ENCODE measurements at regions not wholly inside any gene's neighbourhood (a gene's known extent, or its start where the extent isn't known, plus 50 kb on each side); places are given as distances from the start of the nearest gene placed in this dataset.

DNA sequence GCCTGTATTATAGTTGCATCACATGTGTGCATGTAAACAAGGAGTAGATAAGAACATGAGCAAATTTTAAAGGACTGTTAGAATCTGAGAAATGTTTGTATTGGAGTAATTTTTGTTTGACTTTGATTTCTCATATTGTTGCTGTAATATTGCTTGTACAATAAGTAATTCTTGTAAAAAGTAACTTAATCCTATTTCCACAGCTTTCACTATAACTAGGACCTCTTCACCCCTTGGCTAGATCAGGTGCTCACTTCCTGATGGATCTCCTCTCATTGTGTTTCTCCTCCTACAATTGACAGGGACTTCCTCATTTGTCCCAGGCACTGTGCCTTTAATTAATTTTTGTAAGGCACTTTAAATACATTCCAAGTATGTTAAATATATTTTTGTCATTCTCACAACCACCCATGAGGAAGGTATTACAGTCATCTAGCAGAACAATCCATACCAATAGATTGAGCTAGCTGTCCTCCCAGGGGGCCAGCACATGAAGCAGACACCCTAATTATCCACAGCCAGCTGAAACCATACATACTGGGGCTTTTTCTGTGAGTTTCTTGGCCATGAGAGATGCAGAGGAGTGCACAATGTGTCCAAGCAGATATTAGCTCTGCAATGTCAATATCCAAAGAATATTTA lies 359.5 kb upstream of the ACVR2A start:
- no peak for DNase-seq
- H3K36me3 ChIP-seq (ENCODE audit: control insufficient read depth, insufficient read depth, low read length), result no peaks in the 10 kb centered on the region
- no peaks in the 10 kb centered on the region for H3K9me3 ChIP-seq (replicated peaks; ENCODE audit: control insufficient read depth, low read depth, low read length)
- no peak overlapping the region for H3K27ac ChIP-seq (ENCODE audit: low read length)
- H3K4me3 ChIP-seq (ENCODE audit: low read length), result no peak overlapping the region
- no peaks in the 10 kb centered on the region for H3K27me3 ChIP-seq (ENCODE audit: control insufficient read depth, insufficient read depth, low read length)
- H3K4me1 ChIP-seq (ENCODE audit: control insufficient read depth, insufficient read depth, low read length), result peaks cover 15% of the 10 kb centered on the region

DNA sequence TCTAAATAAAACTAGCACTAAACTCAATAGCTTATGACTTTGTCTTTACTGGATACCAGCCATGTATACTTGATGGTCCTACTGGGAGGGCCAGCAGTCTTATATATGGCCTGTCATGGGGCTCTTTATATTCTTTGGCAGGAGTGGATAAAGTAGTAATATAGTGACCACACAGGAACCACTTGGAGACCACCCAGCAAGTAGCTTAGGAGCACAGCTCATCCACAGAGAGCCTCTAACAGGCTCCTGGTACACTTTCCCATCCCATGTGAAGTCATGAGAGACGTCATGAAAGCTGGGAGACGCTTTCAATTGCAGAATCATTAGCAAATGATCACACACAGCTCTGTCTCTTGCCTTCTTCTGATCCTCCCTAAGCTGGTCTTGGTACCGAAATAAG lies 360.9 kb upstream of the ACVR2A start:
- Histone ChIP-seq H3K4me1 (ENCODE audit: control insufficient read depth, insufficient read depth, low read length) (peaks cover 15% of the 10 kb centered on the region), H3K4me3 (ENCODE audit: low read length) (no peak overlapping the region), H3K27ac (ENCODE audit: low read length) (no peak overlapping the region), H3K36me3 (ENCODE audit: control insufficient read depth, insufficient read depth, low read length) (no peaks in the 10 kb centered on the region), H3K27me3 (ENCODE audit: control insufficient read depth, insufficient read depth, low read length) (no peaks in the 10 kb centered on the region), H3K9me3 (replicated peaks; ENCODE audit: control insufficient read depth, low read depth, low read length) (no peaks in the 10 kb centered on the region)
- 45% methylated on average over 3 of the region's 3 CpGs for WGBS (ENCODE audit: insufficient coverage)
- peak; percentile 35 for DNase-seq

- no peak for DNase-seq
- Histone ChIP-seq H3K4me3 (ENCODE audit: low read length) (no peak overlapping the region), H3K27me3 (ENCODE audit: control insufficient read depth, insufficient read depth, low read length) (no peaks in the 10 kb centered on the region), H3K27ac (ENCODE audit: low read length) (no peak overlapping the region), H3K36me3 (ENCODE audit: control insufficient read depth, insufficient read depth, low read length) (no peaks in the 10 kb centered on the region), H3K9me3 (replicated peaks; ENCODE audit: control insufficient read depth, low read depth, low read length) (no peaks in the 10 kb centered on the region), H3K4me1 (ENCODE audit: control insufficient read depth, insufficient read depth, low read length) (peaks cover 12% of the 10 kb centered on the region)
- WGBS (ENCODE audit: insufficient coverage), result 33% methylated on average over 1 of the region's 3 CpGs
Measured at GRCh38 chr2:147482916-147483669, 361.7 kb upstream of the ACVR2A start.

DNA sequence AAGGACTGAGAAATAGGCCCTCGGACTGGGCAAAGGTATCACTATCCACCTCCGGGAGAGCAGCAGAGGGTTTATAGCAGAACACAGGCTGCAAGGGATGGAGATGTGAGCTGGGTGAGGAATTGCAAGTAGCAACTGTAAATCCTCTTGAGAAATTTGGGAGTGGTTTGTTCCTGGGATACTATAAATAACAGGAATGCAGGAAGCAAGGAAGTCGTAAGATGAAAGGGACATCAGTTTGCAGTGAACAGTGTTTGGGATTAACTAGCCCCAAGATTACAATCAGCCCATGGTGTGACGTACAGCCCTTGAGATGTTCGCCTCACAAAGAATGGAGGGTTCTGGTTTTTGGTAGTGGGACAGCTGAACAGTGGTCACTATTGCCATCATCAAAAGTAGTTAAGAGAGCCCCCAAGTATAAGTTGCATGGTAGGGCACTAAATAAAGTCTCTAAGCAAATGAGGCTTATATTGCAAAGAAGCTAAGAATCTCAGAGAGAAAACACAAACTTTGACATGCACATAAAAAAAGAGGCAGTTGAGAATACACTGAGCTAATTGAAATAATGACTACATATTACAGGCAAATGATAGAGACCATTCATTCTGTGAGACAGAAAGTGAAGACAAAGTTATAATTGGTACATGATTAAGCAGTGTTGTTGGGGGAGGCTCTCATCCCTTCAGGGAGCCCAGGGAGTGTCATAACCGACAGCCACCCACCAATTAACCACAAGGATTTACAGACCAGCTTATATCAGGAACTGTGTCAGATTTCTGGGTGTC lies 362.5 kb upstream of the ACVR2A start:
- H3K4me3 ChIP-seq (ENCODE audit: low read length), result no peak overlapping the region
- H3K4me1 ChIP-seq (ENCODE audit: control insufficient read depth, insufficient read depth, low read length), result peaks cover 9% of the 10 kb centered on the region
- H3K27me3 ChIP-seq (ENCODE audit: control insufficient read depth, insufficient read depth, low read length), result no peaks in the 10 kb centered on the region
- DNase-seq, result no peak
- 37% methylated on average over 2 of the region's 6 CpGs for WGBS (ENCODE audit: insufficient coverage)
- H3K36me3 ChIP-seq (ENCODE audit: control insufficient read depth, insufficient read depth, low read length), result no peaks in the 10 kb centered on the region
- H3K27ac ChIP-seq (ENCODE audit: low read length), result no peak overlapping the region
- no peaks in the 10 kb centered on the region for H3K9me3 ChIP-seq (replicated peaks; ENCODE audit: control insufficient read depth, low read depth, low read length)

GRCh38 chr2:147479358-147479757 lies 365.5 kb upstream of the ACVR2A start:
- no peak overlapping the region for H3K27ac ChIP-seq (ENCODE audit: low read length)
- H3K36me3 ChIP-seq (ENCODE audit: control insufficient read depth, insufficient read depth, low read length), result no peaks in the 10 kb centered on the region
- H3K9me3 ChIP-seq (replicated peaks; ENCODE audit: control insufficient read depth, low read depth, low read length), result no peaks in the 10 kb centered on the region
- H3K4me1 ChIP-seq (ENCODE audit: control insufficient read depth, insufficient read depth, low read length), result peaks cover 6% of the 10 kb centered on the region
- H3K4me3 ChIP-seq (ENCODE audit: low read length), result no peak overlapping the region
- no peak for DNase-seq
- no peaks in the 10 kb centered on the region for H3K27me3 ChIP-seq (ENCODE audit: control insufficient read depth, insufficient read depth, low read length)
- 71% methylated on average over 3 of the region's 4 CpGs for WGBS (ENCODE audit: insufficient coverage)

DNA sequence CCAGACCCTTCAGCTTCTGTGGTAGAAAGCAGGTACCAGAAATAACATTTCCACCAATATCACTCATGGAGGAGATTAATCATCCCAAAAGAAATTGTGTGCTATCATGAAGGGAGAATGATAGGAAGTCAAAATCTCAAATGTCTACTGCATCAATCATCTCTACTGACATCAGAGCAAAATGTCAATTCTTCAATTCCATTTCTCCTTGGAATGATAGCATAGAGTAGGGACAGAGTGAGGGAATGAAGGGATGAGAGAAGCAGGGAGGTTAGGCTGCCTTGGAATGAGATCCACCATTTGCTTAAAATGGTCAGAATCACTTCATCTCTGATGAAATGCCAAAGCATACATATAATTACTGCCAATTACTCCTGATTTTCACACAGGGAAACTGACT lies 371.8 kb upstream of the ACVR2A start:
- DNase-seq, result no peak
- no peaks in the 10 kb centered on the region for H3K36me3 ChIP-seq (ENCODE audit: control insufficient read depth, insufficient read depth, low read length)

DNA sequence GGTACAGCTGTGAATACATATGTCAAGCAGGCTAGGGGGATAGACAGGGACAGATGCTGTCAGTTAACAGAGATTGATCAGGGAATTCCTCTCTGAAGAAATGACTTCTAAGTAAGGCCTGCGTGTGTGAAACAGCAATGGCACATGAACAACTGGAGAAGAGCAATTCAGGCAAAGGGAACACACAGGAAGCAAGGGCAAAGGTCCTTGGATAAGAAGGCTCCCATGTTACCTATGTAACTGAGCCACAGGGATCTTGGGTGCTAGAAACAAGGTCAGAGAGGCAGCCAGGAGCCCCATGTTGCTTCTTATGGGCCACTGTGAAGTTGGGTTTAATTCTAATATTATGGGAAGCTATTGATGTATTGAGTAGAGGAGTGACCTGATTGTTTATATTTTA lies 373.7 kb upstream of the ACVR2A start:
- no peaks in the 10 kb centered on the region for H3K9me3 ChIP-seq (replicated peaks; ENCODE audit: control insufficient read depth, low read depth, low read length)

More for the DNA sequence above, 371.8 kb upstream of the ACVR2A start:
- Histone ChIP-seq H3K27ac (ENCODE audit: low read length) (no peak overlapping the region), H3K9me3 (replicated peaks; ENCODE audit: control insufficient read depth, low read depth, low read length) (no peaks in the 10 kb centered on the region), H3K4me3 (ENCODE audit: low read length) (no peak overlapping the region), H3K4me1 (ENCODE audit: control insufficient read depth, insufficient read depth, low read length) (no peaks in the 10 kb centered on the region), H3K27me3 (ENCODE audit: control insufficient read depth, insufficient read depth, low read length) (no peaks in the 10 kb centered on the region)

GRCh38 chr2:147469471-147469870 lies 375.4 kb upstream of the ACVR2A start:
- Histone ChIP-seq H3K4me3 (ENCODE audit: low read length) (no peak overlapping the region), H3K9me3 (replicated peaks; ENCODE audit: control insufficient read depth, low read depth, low read length) (no peaks in the 10 kb centered on the region), H3K27ac (ENCODE audit: low read length) (no peak overlapping the region), H3K27me3 (ENCODE audit: control insufficient read depth, insufficient read depth, low read length) (no peaks in the 10 kb centered on the region), H3K36me3 (ENCODE audit: control insufficient read depth, insufficient read depth, low read length) (no peaks in the 10 kb centered on the region), H3K4me1 (ENCODE audit: control insufficient read depth, insufficient read depth, low read length) (no peaks in the 10 kb centered on the region)
- no CpG with 5 or more reads among the region's 2 CpGs for WGBS (ENCODE audit: insufficient coverage)
- DNase-seq, result no peak

More for the DNA sequence above, 373.7 kb upstream of the ACVR2A start:
- Histone ChIP-seq H3K27me3 (ENCODE audit: control insufficient read depth, insufficient read depth, low read length) (no peaks in the 10 kb centered on the region), H3K4me1 (ENCODE audit: control insufficient read depth, insufficient read depth, low read length) (no peaks in the 10 kb centered on the region), H3K27ac (ENCODE audit: low read length) (no peak overlapping the region), H3K36me3 (ENCODE audit: control insufficient read depth, insufficient read depth, low read length) (no peaks in the 10 kb centered on the region), H3K4me3 (ENCODE audit: low read length) (no peak overlapping the region)
- DNase-seq, result no peak
- WGBS (ENCODE audit: insufficient coverage), result 91% methylated on average over 1 of the region's 1 CpG

GRCh38 chr2:147468963-147469362 lies 375.9 kb upstream of the ACVR2A start:
- Histone ChIP-seq H3K36me3 (ENCODE audit: control insufficient read depth, insufficient read depth, low read length) (no peaks in the 10 kb centered on the region), H3K4me3 (ENCODE audit: low read length) (no peak overlapping the region), H3K27ac (ENCODE audit: low read length) (no peak overlapping the region), H3K4me1 (ENCODE audit: control insufficient read depth, insufficient read depth, low read length) (no peaks in the 10 kb centered on the region), H3K9me3 (replicated peaks; ENCODE audit: control insufficient read depth, low read depth, low read length) (no peaks in the 10 kb centered on the region), H3K27me3 (ENCODE audit: control insufficient read depth, insufficient read depth, low read length) (no peaks in the 10 kb centered on the region)
- DNase-seq, result no peak
- 74% methylated on average over 5 of the region's 5 CpGs for WGBS (ENCODE audit: insufficient coverage)

GRCh38 chr2:147468349-147468748 lies 376.5 kb upstream of the ACVR2A start:
- DNase-seq, result no peak
- H3K9me3 ChIP-seq (replicated peaks; ENCODE audit: control insufficient read depth, low read depth, low read length), result no peaks in the 10 kb centered on the region
- H3K36me3 ChIP-seq (ENCODE audit: control insufficient read depth, insufficient read depth, low read length), result no peaks in the 10 kb centered on the region
- no peak overlapping the region for H3K27ac ChIP-seq (ENCODE audit: low read length)
- H3K27me3 ChIP-seq (ENCODE audit: control insufficient read depth, insufficient read depth, low read length), result no peaks in the 10 kb centered on the region
- H3K4me3 ChIP-seq (ENCODE audit: low read length), result no peak overlapping the region
- H3K4me1 ChIP-seq (ENCODE audit: control insufficient read depth, insufficient read depth, low read length), result no peaks in the 10 kb centered on the region
- WGBS (ENCODE audit: insufficient coverage), result no CpG with 5 or more reads among the region's 3 CpGs

Measured in muscle of leg (tissue), 3 donors.